ENCODE measurements at regions not wholly inside any gene's neighbourhood (a gene's known extent, or its start where the extent isn't known, plus 50 kb on each side); places are given as distances from the start of the nearest gene placed in this dataset.

- no peak for TF ChIP-seq ZFP30 (CRISPR knock-in tag; IDR thresholded peaks at IDR 0.05)
- no peak for TF ChIP-seq TCF4 (CRISPR knock-in tag; IDR thresholded peaks at IDR 0.05; ENCODE audit: borderline replicate concordance)
- TF ChIP-seq TSHZ2 (CRISPR knock-in tag; IDR thresholded peaks at IDR 0.05), result no peak
- TF ChIP-seq ARNTL (CRISPR knock-in tag; IDR thresholded peaks at IDR 0.05; ENCODE audit: borderline replicate concordance, low read depth), result no peak
Observed at GRCh38 chr3:118734664-118735063, 300.0 kb downstream of the IGSF11 start.

All from SK-N-SH treated with all-trans-retinoic acid at 6 μM for 48 hours (cell line).